ENCODE measurements at regions not wholly inside any gene's neighbourhood (a gene's known extent, or its start where the extent isn't known, plus 50 kb on each side); places are given as distances from the start of the nearest gene placed in this dataset.
"Not testable (repeated sequence)": the region's sequence is repeated elsewhere in the genome, so short reads cannot be mapped to it uniquely, and the experiment has no call there.

DNA sequence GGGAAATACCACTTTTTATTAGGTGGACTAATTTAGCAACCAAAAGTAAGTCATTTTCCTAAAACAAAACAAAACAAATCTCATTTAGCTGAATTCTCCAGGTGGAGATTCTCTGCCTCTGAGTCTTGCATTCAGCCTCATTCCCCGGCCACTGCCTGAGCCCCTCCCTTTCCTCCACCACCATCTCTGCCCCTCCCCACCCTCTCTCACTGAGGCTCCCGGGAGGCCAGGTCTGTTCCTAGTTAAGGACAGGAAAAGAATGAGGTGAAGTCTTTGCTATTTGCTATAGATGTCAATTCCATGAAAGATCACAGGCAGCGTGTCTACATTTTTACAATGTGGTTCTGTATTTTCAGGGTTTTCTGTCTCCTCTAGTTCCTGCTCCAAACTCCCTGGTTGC lies 83.0 kb upstream of the SOX11 start:
- no peak for TF ChIP-seq POLR2A (IDR thresholded peaks at IDR 0.05)
- TF ChIP-seq, protein P1, sequence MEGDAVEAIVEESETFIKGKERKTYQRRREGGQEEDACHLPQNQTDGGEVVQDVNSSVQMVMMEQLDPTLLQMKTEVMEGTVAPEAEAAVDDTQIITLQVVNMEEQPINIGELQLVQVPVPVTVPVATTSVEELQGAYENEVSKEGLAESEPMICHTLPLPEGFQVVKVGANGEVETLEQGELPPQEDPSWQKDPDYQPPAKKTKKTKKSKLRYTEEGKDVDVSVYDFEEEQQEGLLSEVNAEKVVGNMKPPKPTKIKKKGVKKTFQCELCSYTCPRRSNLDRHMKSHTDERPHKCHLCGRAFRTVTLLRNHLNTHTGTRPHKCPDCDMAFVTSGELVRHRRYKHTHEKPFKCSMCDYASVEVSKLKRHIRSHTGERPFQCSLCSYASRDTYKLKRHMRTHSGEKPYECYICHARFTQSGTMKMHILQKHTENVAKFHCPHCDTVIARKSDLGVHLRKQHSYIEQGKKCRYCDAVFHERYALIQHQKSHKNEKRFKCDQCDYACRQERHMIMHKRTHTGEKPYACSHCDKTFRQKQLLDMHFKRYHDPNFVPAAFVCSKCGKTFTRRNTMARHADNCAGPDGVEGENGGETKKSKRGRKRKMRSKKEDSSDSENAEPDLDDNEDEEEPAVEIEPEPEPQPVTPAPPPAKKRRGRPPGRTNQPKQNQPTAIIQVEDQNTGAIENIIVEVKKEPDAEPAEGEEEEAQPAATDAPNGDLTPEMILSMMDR (IDR thresholded peaks at IDR 0.05) = no peak
- 22 to 26% methylated on average over 3 of the region's 3 CpGs for WGBS, 2 donors
- no peak overlapping the region for H3K4me3 ChIP-seq (ENCODE audit: low read depth, poor library complexity, severe bottlenecking)
- DNase-seq (ENCODE audit: low spot score in 2 of 2) = no peak
- intact Hi-C loops (cut with DNase I; ENCODE audit: low total_unique reads) = no loop called here

GRCh38 chr2:5612666-5613065 lies 79.5 kb upstream of the SOX11 start:
- intact Hi-C loops (cut with DNase I; ENCODE audit: low total_unique reads) = no loop called here
- WGBS, 2 donors = 75 to 81% methylated on average over 3 of the region's 3 CpGs
- no peak for DNase-seq (ENCODE audit: low spot score in 2 of 2)
- no peak for TF ChIP-seq POLR2A (IDR thresholded peaks at IDR 0.05)
- TF ChIP-seq, protein P1 (IDR thresholded peaks at IDR 0.05) = no peak
- H3K4me3 ChIP-seq (ENCODE audit: low read depth, poor library complexity, severe bottlenecking) = no peak overlapping the region

GRCh38 chr2:5616019-5616418 lies 76.2 kb upstream of the SOX11 start:
- no peak for DNase-seq (ENCODE audit: low spot score in 2 of 2)
- intact Hi-C loops (cut with DNase I; ENCODE audit: low total_unique reads) = no loop called here
- TF ChIP-seq, protein P1 (IDR thresholded peaks at IDR 0.05) = no peak
- no peak for TF ChIP-seq POLR2A (IDR thresholded peaks at IDR 0.05)
- no peak overlapping the region for H3K4me3 ChIP-seq (ENCODE audit: low read depth, poor library complexity, severe bottlenecking)
- WGBS, 2 donors = 83 to 84% methylated on average over 3 of the region's 3 CpGs

- TF ChIP-seq, protein P1 (IDR thresholded peaks at IDR 0.05) = no peak
- TF ChIP-seq POLR2A (IDR thresholded peaks at IDR 0.05) = no peak
- intact Hi-C loops (cut with DNase I; ENCODE audit: low total_unique reads) = no loop called here
- WGBS, 2 donors = 86 to 92% methylated on average over 8 of the region's 8 CpGs
Measured at GRCh38 chr2:5617358-5617757, 74.8 kb upstream of the SOX11 start.

DNA sequence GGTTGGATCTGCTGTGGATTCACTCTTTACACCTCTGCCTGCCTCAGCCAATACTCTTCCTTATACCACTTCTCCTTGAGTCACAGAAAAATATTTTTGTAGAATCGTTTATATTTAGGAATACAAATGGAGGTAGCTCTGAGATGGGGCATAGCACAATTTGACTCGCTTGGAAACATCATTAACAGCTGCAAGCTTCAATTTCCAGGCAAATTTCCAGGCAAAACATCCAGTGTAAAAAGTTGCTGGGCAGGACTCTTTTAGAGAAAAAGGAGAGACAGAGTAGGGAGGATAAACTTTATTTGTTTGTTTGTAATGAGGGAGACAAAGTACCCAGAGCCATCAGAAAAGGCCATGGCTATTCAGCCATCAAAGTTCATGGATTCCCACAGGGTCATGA lies 74.4 kb upstream of the SOX11 start:
- DNase-seq (ENCODE audit: low spot score in 2 of 2) = no peak
- 58 to 66% methylated on average over 2 of the region's 2 CpGs for WGBS, 2 donors
- intact Hi-C loops (cut with DNase I; ENCODE audit: low total_unique reads) = no loop called here
- H3K4me3 ChIP-seq (ENCODE audit: low read depth, poor library complexity, severe bottlenecking) = no peak overlapping the region
- no peak for TF ChIP-seq POLR2A (IDR thresholded peaks at IDR 0.05)
- TF ChIP-seq, protein P1 (IDR thresholded peaks at IDR 0.05) = no peak

More at GRCh38 chr2:5617358-5617757, 74.8 kb upstream of the SOX11 start:
- DNase-seq (ENCODE audit: low spot score in 2 of 2) = no peak
- no peak overlapping the region for H3K4me3 ChIP-seq (ENCODE audit: low read depth, poor library complexity, severe bottlenecking)

DNA sequence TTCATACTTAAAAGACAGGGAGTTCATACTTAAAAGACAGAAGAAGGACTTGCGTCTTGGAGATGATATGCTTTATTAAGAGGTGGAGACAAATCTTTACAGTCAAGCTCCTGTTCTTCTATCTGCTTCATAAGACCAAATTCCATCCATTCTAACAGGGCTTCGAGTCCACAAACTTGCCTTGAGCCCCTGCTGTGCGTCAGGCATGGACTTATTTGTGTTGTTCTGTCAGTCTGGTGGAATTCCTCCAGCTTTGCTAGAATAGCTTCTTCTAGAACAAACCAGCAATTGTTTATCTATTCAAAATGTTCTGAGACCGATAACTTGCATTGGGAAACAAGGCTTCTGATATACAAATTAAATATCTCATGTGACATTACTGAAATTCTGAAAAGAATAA lies 73.9 kb upstream of the SOX11 start:
- intact Hi-C loops (cut with DNase I; ENCODE audit: low total_unique reads) = no loop called here
- WGBS, 2 donors = 74 to 77% methylated on average over 4 of the region's 4 CpGs

GRCh38 chr2:5625556-5626065 lies 66.6 kb upstream of the SOX11 start:
- H3K4me3 ChIP-seq (ENCODE audit: low read depth, poor library complexity, severe bottlenecking); DNase-seq (ENCODE audit: low spot score in 2 of 2); intact Hi-C loops (cut with DNase I; ENCODE audit: low total_unique reads): not testable (repeated sequence)
- WGBS, 2 donors = 80 to 87% methylated on average over 5 of the region's 5 CpGs

More for the DNA sequence above, 73.9 kb upstream of the SOX11 start:
- TF ChIP-seq POLR2A (IDR thresholded peaks at IDR 0.05) = no peak
- TF ChIP-seq, protein P1 (IDR thresholded peaks at IDR 0.05) = no peak
- no peak overlapping the region for H3K4me3 ChIP-seq (ENCODE audit: low read depth, poor library complexity, severe bottlenecking)
- no peak for DNase-seq (ENCODE audit: low spot score in 2 of 2)

DNA sequence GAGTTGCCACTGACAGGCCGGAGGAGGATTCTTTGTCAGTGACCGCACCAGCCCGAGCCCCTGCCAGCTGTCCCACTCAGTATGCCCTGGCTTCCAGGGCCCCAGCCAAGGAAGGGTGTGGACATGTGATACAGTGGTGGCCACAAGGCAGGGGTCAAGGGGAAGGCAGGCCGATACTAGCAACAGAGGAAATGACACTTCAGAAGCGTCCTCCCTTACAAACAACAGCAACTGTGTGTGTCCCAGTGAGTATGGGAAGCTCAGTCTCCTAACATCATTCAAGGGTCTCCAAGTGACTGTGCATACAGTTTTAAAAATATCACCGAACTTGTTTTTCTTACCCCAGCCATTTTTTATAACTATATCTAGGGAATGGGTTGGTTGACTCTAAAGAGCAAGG lies 63.7 kb upstream of the SOX11 start:
- intact Hi-C loops (cut with DNase I; ENCODE audit: low total_unique reads); H3K4me3 ChIP-seq (ENCODE audit: low read depth, poor library complexity, severe bottlenecking); DNase-seq (ENCODE audit: low spot score in 2 of 2): not testable (repeated sequence)
- 66% methylated on average over 3 of the region's 6 CpGs; no CpG with 5 or more reads in 1 of the 2 donors for WGBS, 2 donors

GRCh38 chr2:5629510-5629909 lies 62.7 kb upstream of the SOX11 start:
- 76 to 81% methylated on average over 11 of the region's 11 CpGs for WGBS, 2 donors
- DNase-seq (ENCODE audit: low spot score in 2 of 2); H3K4me3 ChIP-seq (ENCODE audit: low read depth, poor library complexity, severe bottlenecking); intact Hi-C loops (cut with DNase I; ENCODE audit: low total_unique reads): not testable (repeated sequence)

Data from lower leg skin (tissue), 4 donors.